ENCODE measurements at regions not wholly inside any gene's neighbourhood (a gene's known extent, or its start where the extent isn't known, plus 50 kb on each side); places are given as distances from the start of the nearest gene placed in this dataset.

GRCh38 chr5:106017243-106017857, 1653.4 kb downstream of the EFNA5 start:
- no peak overlapping the region for H3K4me3 ChIP-seq (replicated peaks in 1 of 3; ENCODE audit: insufficient read depth in 1 of 3, low read depth in 1 of 3, low read length in 3 of 3)
- ChIA-PET POLR2A (no interaction called here), CTCF (no interaction called here)
- no peaks in the 10 kb centered on the region for H3K27me3 ChIP-seq (ENCODE audit: control insufficient read depth in 2 of 2, insufficient read depth in 2 of 2, low read length in 2 of 2)
- no TSS peak for BruUV-seq (replicated peaks)
- H3K9me3 ChIP-seq (replicated peaks; ENCODE audit: control insufficient read depth, insufficient read depth, low read length): no peaks in the 10 kb centered on the region
- DNase-seq (ENCODE audit: low read depth, low spot score): no peak
- H3K9ac ChIP-seq (replicated peaks; ENCODE audit: extremely low read depth, insufficient read depth, low read length): no peak overlapping the region
- no peaks in the 10 kb centered on the region for H4K20me1 ChIP-seq (replicated peaks; ENCODE audit: control insufficient read depth, extremely low read depth, insufficient read depth, low read length)
- H2AFZ ChIP-seq (ENCODE audit: low read depth, low read length): no peak overlapping the region
- no peak for TF ChIP-seq FOS (IDR thresholded peaks at IDR 0.05; ENCODE audit: borderline replicate concordance, insufficient read depth, low read length)
- TF ChIP-seq EZH2 (IDR thresholded peaks at IDR 0.05; ENCODE audit: borderline replicate concordance, low read depth, low read length, severe bottlenecking): no peak
- no peak for TF ChIP-seq CTCF (IDR thresholded peaks at IDR 0.05; ENCODE audit: extremely low read depth in 1 of 2, insufficient read depth in 1 of 2, low read depth in 1 of 2, low read length in 2 of 2)
- TF ChIP-seq POLR2AphosphoS5 (IDR thresholded peaks at IDR 0.05; ENCODE audit: insufficient read depth, low read depth, low read length): no peak
- no peak for TF ChIP-seq POLR2A (IDR thresholded peaks at IDR 0.05; ENCODE audit: low read depth, low read length)
- no peak for TF ChIP-seq JUN (IDR thresholded peaks at IDR 0.05; ENCODE audit: borderline replicate concordance, insufficient read depth, insufficient read length, low read depth)
- TF ChIP-seq MAX (IDR thresholded peaks at IDR 0.05; ENCODE audit: insufficient read depth, insufficient read length): no peak
- no peak for TF ChIP-seq GATA2 (IDR thresholded peaks at IDR 0.05; ENCODE audit: insufficient read depth, insufficient read length, low read depth, low read length)
- no peak for TF ChIP-seq MYC (IDR thresholded peaks at IDR 0.05; ENCODE audit: low read depth, low read length)
- H3K4me2 ChIP-seq (ENCODE audit: insufficient read depth, low read length): no peak overlapping the region
- no peaks in the 10 kb centered on the region for H3K36me3 ChIP-seq (ENCODE audit: control insufficient read depth in 2 of 2, extremely low read depth in 1 of 2, insufficient read depth in 2 of 2, low read length in 2 of 2)
- H3K4me1 ChIP-seq (ENCODE audit: control insufficient read depth, extremely low read depth, insufficient read depth, low read length): no peaks in the 10 kb centered on the region
- intact Hi-C loops (cut with micrococcal nuclease) (no loop called here), dilution Hi-C loops (cut with MboI; ENCODE audit: extremely low pct_ligation_motif_present, low sequenced_read_pairs) (no loop called here)
- H3K9me1 ChIP-seq (replicated peaks; ENCODE audit: control insufficient read depth, extremely low read depth, insufficient read depth, low read length): no peaks in the 10 kb centered on the region
- no peaks in the 10 kb centered on the region for H3K79me2 ChIP-seq (ENCODE audit: control insufficient read depth, insufficient read depth, low read length)
- FAIRE-seq: no peak
- no peak overlapping the region for H3K27ac ChIP-seq (ENCODE audit: insufficient read depth, low read depth, low read length)

All from endothelial cell of umbilical vein (primary cell).